IPS DF 6.9 (cell line): ENCODE measurements at regions not wholly inside any gene's neighbourhood (a gene's known extent, or its start where the extent isn't known, plus 50 kb on each side); places are given as distances from the start of the nearest gene placed in this dataset.

Source experiments
- DNase-seq: peaks from one replicate; pipeline ENCODE4 v3.0.0-alpha.2; 2013; ENCODE audit warnings: low read depth, low spot score
- H3K27ac ChIP-seq: one replicate; pipeline ENCODE4 v1.5.1; 2013; ENCODE audit warnings: low read length, control low read depth
- H3K27me3 ChIP-seq: 2 replicates; pipeline ENCODE4 v1.6.1; 2013; ENCODE audit warnings: mild to moderate bottlenecking, low read length; ENCODE audit not compliant: control insufficient read depth, insufficient read depth
- H3K36me3 ChIP-seq: 2 replicates; pipeline ENCODE4 v1.6.1; 2013; ENCODE audit warnings: low read length; ENCODE audit not compliant: control insufficient read depth, insufficient read depth
- H3K4me1 ChIP-seq: 2 replicates; pipeline ENCODE4 v1.6.1; 2013; ENCODE audit warnings: low read length; ENCODE audit not compliant: control insufficient read depth, insufficient read depth
- H3K4me3 ChIP-seq: 2 replicates; pipeline ENCODE4 v1.5.1; 2013; ENCODE audit warnings: mild to moderate bottlenecking, low read length
- H3K9me3 ChIP-seq: 2 replicates; pipeline ENCODE4 v1.6.1; 2013; ENCODE audit warnings: low read length, inconsistent platforms; ENCODE audit not compliant: control insufficient read depth, insufficient read depth
- WGBS: extraction: QIAGEN DNeasy Blood & Tissue Kit; methylation state at CpG from one replicate; pipeline ENCODE4 v1.1.7; 2013; ENCODE audit warnings: mixed read lengths, missing lambda C conversion rate; ENCODE audit not compliant: insufficient read length, insufficient coverage; 5-methylcytosine and 5-hydroxymethylcytosine counted together

DNA sequence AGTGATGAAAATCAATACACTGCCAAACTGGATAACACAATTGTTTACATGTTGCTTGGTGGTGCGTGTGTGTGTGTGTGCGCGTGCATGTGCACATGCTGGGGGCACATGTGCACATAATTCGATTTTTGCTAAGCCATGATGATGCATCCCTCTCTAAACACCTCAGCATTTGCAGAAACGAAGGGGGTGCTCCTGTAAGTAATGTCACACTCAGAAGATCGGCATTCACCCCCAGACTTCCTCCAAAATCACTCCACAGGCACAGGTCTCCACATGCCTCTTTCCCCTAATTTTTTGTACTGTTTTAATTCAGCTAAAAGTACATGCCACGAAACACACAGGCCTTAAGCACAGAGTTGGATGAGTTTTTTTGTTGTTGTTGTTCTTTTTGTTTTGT is 341.5 kb downstream of the SHANK2 start:
- Histone ChIP-seq H3K9me3 (no peaks in the 10 kb centered on the region), H3K27ac (no peak overlapping the region), H3K36me3 (no peaks in the 10 kb centered on the region), H3K4me3 (no peak overlapping the region), H3K4me1 (0 out of 2 replicates have a peak, but pooled peaks cover 2% of the 10 kb centered on the region), H3K27me3 (no peaks in the 10 kb centered on the region)
- DNase-seq: no peak
- WGBS: no CpG with 5 or more reads among the region's 7 CpGs

DNA sequence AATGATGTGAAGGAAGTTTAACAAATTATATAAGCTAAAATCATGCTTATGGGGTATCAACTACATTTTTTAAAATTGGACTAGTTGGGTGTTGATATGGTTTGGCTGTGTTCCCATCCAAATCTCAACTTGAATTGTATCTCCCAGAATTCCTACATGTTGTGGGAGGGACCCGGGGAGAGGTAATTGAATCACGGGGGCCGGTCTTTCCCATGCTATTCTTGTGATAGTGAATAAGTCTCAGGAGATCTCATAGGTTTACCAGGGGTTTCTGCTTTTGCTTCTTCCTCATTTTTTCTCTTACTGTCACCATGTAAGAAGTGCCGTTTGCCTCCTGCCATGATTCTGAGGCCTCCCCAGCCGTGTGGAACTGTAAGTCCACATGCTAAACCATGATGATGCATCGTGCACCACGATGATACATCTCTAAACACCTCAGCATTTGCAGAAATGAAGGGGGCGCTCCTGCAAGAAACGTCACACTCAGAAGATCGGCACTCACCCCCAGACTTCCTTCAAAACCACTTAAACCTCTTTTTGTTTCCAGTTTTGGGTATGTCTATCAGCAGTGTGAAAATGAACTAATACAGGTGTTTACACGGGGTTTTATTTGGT is 340.0 kb downstream of the SHANK2 start:
- DNase-seq: no peak
- Histone ChIP-seq H3K4me1 (0 out of 2 replicates have a peak, but pooled peaks cover 2% of the 10 kb centered on the region), H3K36me3 (no peaks in the 10 kb centered on the region), H3K27me3 (no peaks in the 10 kb centered on the region), H3K27ac (no peak overlapping the region), H3K9me3 (no peaks in the 10 kb centered on the region), H3K4me3 (no peak overlapping the region)
- WGBS: no CpG with 5 or more reads among the region's 11 CpGs

DNA sequence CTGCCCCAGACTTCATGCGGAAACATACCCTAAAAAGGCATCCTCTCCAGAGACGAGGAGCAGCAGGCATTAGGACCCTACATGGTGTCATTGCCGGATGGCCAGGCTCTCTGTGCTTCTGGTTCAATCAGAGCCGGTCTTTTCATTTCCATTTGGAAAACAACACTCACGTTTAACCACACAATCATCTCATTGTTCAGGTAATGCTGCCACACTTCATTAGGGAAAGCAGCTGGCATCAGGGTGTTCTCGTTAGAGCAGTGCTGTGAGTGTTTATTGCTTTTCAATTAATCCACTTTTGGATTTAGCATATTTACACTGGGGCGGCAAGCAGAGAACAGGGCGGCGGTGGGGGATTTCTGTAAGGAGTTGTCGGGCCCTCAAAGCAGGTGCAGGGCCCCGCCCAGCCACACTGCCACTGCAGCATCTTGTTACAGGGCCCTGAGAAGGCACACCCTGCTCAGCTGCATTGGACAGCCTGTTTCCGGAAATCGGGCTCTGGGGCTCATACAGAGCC is 338.6 kb downstream of the SHANK2 start:
- DNase-seq: no peak
- H3K4me1 ChIP-seq: 0 out of 2 replicates have a peak, but pooled peaks cover 2% of the 10 kb centered on the region
- H3K36me3 ChIP-seq: no peaks in the 10 kb centered on the region
- H3K27me3 ChIP-seq: no peaks in the 10 kb centered on the region
- no peaks in the 10 kb centered on the region for H3K9me3 ChIP-seq
- no CpG with 5 or more reads among the region's 13 CpGs for WGBS
- no peak overlapping the region for H3K4me3 ChIP-seq
- H3K27ac ChIP-seq: no peak overlapping the region

GRCh38 chr11:70914496-70914895 is 337.9 kb downstream of the SHANK2 start:
- no peaks in the 10 kb centered on the region for H3K9me3 ChIP-seq
- no peaks in the 10 kb centered on the region for H3K27me3 ChIP-seq
- H3K4me1 ChIP-seq: 0 out of 2 replicates have a peak, but pooled peaks cover 2% of the 10 kb centered on the region
- no peaks in the 10 kb centered on the region for H3K36me3 ChIP-seq
- no peak overlapping the region for H3K27ac ChIP-seq
- H3K4me3 ChIP-seq: no peak overlapping the region
- WGBS: no CpG with 5 or more reads among the region's 7 CpGs
- DNase-seq: no peak

DNA sequence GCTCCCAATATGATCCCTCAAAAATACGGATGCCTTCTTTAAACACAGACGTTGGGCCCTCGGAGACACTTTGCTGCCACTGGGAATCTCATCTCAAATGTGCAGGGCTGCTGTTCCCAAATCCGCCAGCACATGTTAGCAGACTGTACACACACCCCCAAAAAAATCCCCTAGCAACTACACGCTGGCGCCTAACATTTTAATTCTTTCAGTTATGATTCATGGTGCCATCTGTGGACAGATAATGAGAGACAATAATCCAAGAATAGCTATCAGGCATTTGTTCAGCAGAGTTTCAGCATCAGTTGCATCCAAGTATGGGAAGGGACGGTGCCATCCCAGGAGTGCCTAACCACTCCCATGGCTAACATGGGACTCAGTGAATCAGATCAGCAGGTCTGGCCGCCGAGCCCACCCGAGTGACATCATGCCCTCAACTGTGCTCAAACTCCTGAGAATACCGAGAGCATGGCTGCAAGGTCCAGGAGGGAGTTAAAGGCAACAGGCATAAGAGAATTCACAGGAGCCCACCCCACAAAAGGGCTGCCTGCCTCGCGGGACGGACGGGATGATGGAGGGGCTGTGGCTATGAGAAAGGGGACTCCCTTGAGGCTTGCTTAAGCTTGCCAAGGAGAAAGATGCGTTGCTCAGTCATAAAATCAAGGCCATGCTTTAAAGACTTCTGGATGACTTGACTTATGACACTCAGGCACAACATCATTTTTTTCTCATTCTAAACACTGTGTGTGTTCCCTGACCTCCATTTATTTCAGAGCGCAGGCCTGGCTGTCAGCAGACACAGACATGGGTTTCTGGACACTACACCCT is 337.0 kb downstream of the SHANK2 start:
- Histone ChIP-seq H3K4me1 (0 out of 2 replicates have a peak, but pooled peaks cover 2% of the 10 kb centered on the region), H3K27ac (no peak overlapping the region), H3K4me3 (no peak overlapping the region), H3K9me3 (no peaks in the 10 kb centered on the region), H3K27me3 (no peaks in the 10 kb centered on the region), H3K36me3 (no peaks in the 10 kb centered on the region)
- no peak for DNase-seq
- whole genome bisulfite sequencing: no CpG with 5 or more reads among the region's 17 CpGs

DNA sequence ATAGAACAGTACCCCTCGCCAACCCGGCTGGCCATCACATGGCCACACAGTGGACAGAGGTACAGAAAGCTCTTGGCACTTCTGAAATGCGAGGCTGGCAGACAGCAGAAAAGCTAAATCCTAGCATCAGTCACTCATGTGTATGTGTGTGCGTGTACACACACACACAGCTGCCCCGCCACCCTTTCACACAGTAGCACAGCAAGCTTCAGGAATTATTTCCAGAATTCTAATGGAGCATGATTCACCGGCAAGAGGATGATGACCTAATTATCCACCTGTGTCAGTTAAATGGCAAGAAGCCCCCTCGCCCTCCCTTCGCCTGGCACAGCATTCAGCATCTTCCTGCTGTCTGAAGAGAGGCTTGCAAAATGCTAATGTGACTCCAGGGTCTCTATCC is 336.0 kb downstream of the SHANK2 start:
- no CpG with 5 or more reads among the region's 8 CpGs for WGBS
- DNase-seq: no peak
- Histone ChIP-seq H3K9me3 (no peaks in the 10 kb centered on the region; the same call in 1 of the 2 replicates), H3K4me3 (no peak overlapping the region), H3K27me3 (no peaks in the 10 kb centered on the region), H3K36me3 (no peaks in the 10 kb centered on the region), H3K4me1 (0 out of 2 replicates have a peak, but pooled peaks cover 2% of the 10 kb centered on the region), H3K27ac (no peak overlapping the region)

- Histone ChIP-seq H3K36me3 (no peaks in the 10 kb centered on the region), H3K4me3 (no peak overlapping the region), H3K4me1 (0 out of 2 replicates have a peak, but pooled peaks cover 2% of the 10 kb centered on the region), H3K27ac (no peak overlapping the region), H3K27me3 (no peaks in the 10 kb centered on the region), H3K9me3 (no peaks in the 10 kb centered on the region; the same call in none of the 2 replicates)
- no peak for DNase-seq
- WGBS: no CpG with 5 or more reads among the region's 7 CpGs
Observed at GRCh38 chr11:70918242-70918641, 334.1 kb downstream of the SHANK2 start.

- Histone ChIP-seq H3K9me3 (no peaks in the 10 kb centered on the region; the same call in none of the 2 replicates), H3K27me3 (no peaks in the 10 kb centered on the region), H3K27ac (no peak overlapping the region), H3K36me3 (no peaks in the 10 kb centered on the region), H3K4me3 (no peak overlapping the region), H3K4me1 (no peaks in the 10 kb centered on the region)
- WGBS: no CpG with 5 or more reads among the region's 4 CpGs
- no peak for DNase-seq
Observed at GRCh38 chr11:70921804-70922203, 330.6 kb downstream of the SHANK2 start.

- no CpG with 5 or more reads among the region's 8 CpGs for WGBS
- H3K9me3 ChIP-seq: no peaks in the 10 kb centered on the region; the same call in none of the 2 replicates
- peaks cover 3% of the 10 kb centered on the region; the same call in 1 of the 2 replicates for H3K4me1 ChIP-seq
- H3K36me3 ChIP-seq: no peaks in the 10 kb centered on the region
- no peak overlapping the region for H3K27ac ChIP-seq
- no peak for DNase-seq
- no peaks in the 10 kb centered on the region for H3K27me3 ChIP-seq
- H3K4me3 ChIP-seq: no peak overlapping the region
Observed at GRCh38 chr11:70924108-70924507, 328.3 kb downstream of the SHANK2 start.

DNA sequence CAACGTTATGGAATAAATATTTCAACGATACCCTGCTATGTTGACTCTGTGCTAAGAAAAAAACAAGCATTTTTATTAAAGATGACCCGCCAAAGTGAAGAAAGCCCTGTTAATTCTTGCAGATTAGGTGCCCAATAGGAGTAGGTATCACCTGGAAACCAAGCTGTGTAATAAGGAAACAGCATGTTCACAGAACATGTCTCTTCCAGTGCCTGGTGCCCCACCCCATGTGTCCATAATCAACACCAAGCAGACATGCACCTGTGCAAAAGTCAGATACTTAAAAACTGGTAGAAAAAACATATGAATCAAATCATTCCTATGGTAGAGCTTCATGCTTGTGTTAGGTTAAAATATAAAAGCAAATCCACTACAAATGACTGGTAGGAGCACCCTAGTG is 327.1 kb downstream of the SHANK2 start:
- Histone ChIP-seq H3K36me3 (no peaks in the 10 kb centered on the region), H3K9me3 (no peaks in the 10 kb centered on the region; the same call in none of the 2 replicates), H3K4me1 (peaks cover 3% of the 10 kb centered on the region; the same call in 1 of the 2 replicates), H3K27ac (no peak overlapping the region), H3K4me3 (no peak overlapping the region), H3K27me3 (no peaks in the 10 kb centered on the region)
- DNase-seq: no peak
- WGBS: no CpG with 5 or more reads among the region's 3 CpGs
